GM12878 (cell line): ENCODE measurements at regions not wholly inside any gene's neighbourhood (a gene's known extent, or its start where the extent isn't known, plus 50 kb on each side); places are given as distances from the start of the nearest gene placed in this dataset.

ENCODE experiments used
- ATAC-seq: fragments of 200-7000 bp; cut with Tn5 transposase; 3 replicates; pipeline ENCODE4 v1.9.1; 2020; ENCODE audit warnings: mild to moderate bottlenecking, moderate library complexity
- BruUV-seq: library from RNA; stranded (reverse); fragments of 400-500 nt; replicated peaks from 2 replicates; lab custom pipeline; 2021; lab: Mats Ljungman, UMichigan
- CTCF ChIA-PET: fragments of 300-600 bp; sonication (Branson Sonifier 250); formaldehyde crosslinking; extraction: SDS; loops from one replicate; lab custom pipeline; 2021; ENCODE audit warnings: inconsistent platforms; lab: Yijun Ruan, JAX
- POLR2A ChIA-PET: fragments of 350-600 bp; formaldehyde crosslinking; extraction: SDS; loops from one replicate; lab custom pipeline; 2021; ENCODE audit warnings: inconsistent platforms; lab: Charles Lee
- RAD21 ChIA-PET: fragments of 300-600 bp; sonication (Branson Sonifier 250); formaldehyde crosslinking; loops from one replicate; lab custom pipeline; 2023; ENCODE audit warnings: antibody characterized with exemption; ENCODE audit not compliant: unreplicated experiment; lab: Charles Lee
- SMC1A ChIA-PET: fragments of 300-600 bp; sonication (Branson Sonifier 250); formaldehyde crosslinking; loops from one replicate; lab custom pipeline; 2023; ENCODE audit not compliant: unreplicated experiment, uncharacterized antibody; lab: Charles Lee
- DNase-seq: peaks from one replicate; pipeline ENCODE4 v3.0.0-alpha.2; 2011; ENCODE audit warnings: low read depth, low spot score
- FAIRE-seq: peaks from 3 replicates; lab custom pipeline; 2011; peaks lifted over from hg19 to GRCh38; lab: Jason Lieb, UNC
- H2AFZ ChIP-seq: 2 replicates; pipeline ENCODE4 v1.6.0; 2011; ENCODE audit warnings: low read depth, low read length, control low read depth; ENCODE audit not compliant: control insufficient read depth
- H3K27ac ChIP-seq: 2 replicates; pipeline ENCODE4 v1.5.1; 2011; ENCODE audit warnings: control low read depth; ENCODE audit not compliant: control insufficient read depth, insufficient read depth
- H3K27me3 ChIP-seq, 2 experiments: replicated peaks in 1 of 2; 2 replicates each; pipeline versions ENCODE4 v1.6.0 to v1.6.1; 2011; ENCODE audit warnings: low read length in 1 of 2; ENCODE audit not compliant: control insufficient read depth in 2 of 2, insufficient read depth in 2 of 2
- H3K36me3 ChIP-seq, 2 experiments: 2 replicates each; pipeline ENCODE4 v1.5.1; 2011; ENCODE audit warnings: low read length in 1 of 2; ENCODE audit not compliant: control insufficient read depth in 2 of 2, insufficient read depth in 2 of 2
- H3K4me1 ChIP-seq: 2 replicates; pipeline ENCODE4 v1.6.1; 2011; ENCODE audit warnings: mild to moderate bottlenecking, low read length, moderate library complexity, mixed read lengths; ENCODE audit not compliant: control insufficient read depth, insufficient read depth
- H3K4me2 ChIP-seq: 2 replicates; pipeline ENCODE4 v1.6.0; 2011; ENCODE audit warnings: control low read depth; ENCODE audit not compliant: control insufficient read depth, insufficient read depth
- H3K4me3 ChIP-seq: fragments of 200-600 bp; sonication (generic); 2 replicates; pipeline ENCODE4 v1.5.1; 2016
- H3K79me2 ChIP-seq: 2 replicates; pipeline ENCODE4 v1.6.0; 2011; ENCODE audit warnings: low read length; ENCODE audit not compliant: control insufficient read depth, insufficient read depth
- H3K9ac ChIP-seq: 2 replicates; pipeline ENCODE4 v1.8.0; 2011; ENCODE audit warnings: low read length, control low read depth, mixed read lengths; ENCODE audit not compliant: control insufficient read depth, insufficient read depth
- H3K9me3 ChIP-seq: replicated peaks from 3 replicates; pipeline ENCODE4 v1.5.1; 2011; ENCODE audit warnings: mild to moderate bottlenecking, low read length; ENCODE audit not compliant: control insufficient read depth, insufficient read depth
- H4K20me1 ChIP-seq: 2 replicates; pipeline ENCODE4 v1.6.0; 2011; ENCODE audit not compliant: control insufficient read depth, insufficient read depth
- BHLHE40 ChIP-seq, 2 experiments: fragments of 450-650 bp in 1 of 2; IDR thresholded peaks; 2 replicates each; pipeline ENCODE4 v1.6.1; 2011 to 2017; ENCODE audit warnings: low read depth in 2 of 2, borderline replicate concordance in 1 of 2, improper control_type of control experiment in 1 of 2, low read length in 1 of 2, mild to moderate bottlenecking in 1 of 2
- CREB1 ChIP-seq: IDR thresholded peaks from 2 replicates; pipeline ENCODE4 v1.6.1; 2012; ENCODE audit warnings: low read depth, mild to moderate bottlenecking, inconsistent platforms
- HDGF ChIP-seq: fragments of 450-650 bp; IDR thresholded peaks from 2 replicates; pipeline ENCODE4 v1.6.1; 2016; ENCODE audit warnings: antibody characterized with exemption
- IKZF1 ChIP-seq: fragments of 450-650 bp; conservative IDR thresholded peaks from 2 replicates; pipeline ENCODE4 v1.6.1; 2017; ENCODE audit warnings: antibody characterized with exemption, mild to moderate bottlenecking
- NBN ChIP-seq: fragments of 450-650 bp; IDR thresholded peaks from 2 replicates; pipeline ENCODE4 v1.6.1; 2016
- NFYA ChIP-seq: IDR thresholded peaks from 2 replicates; pipeline ENCODE4 v1.6.1; 2011; ENCODE audit warnings: low read depth, mild to moderate bottlenecking, low read length, improper control_type of control experiment, borderline replicate concordance
- NR2F1 ChIP-seq: fragments of 450-650 bp; conservative IDR thresholded peaks from 2 replicates; pipeline ENCODE4 v1.6.1; 2017; ENCODE audit warnings: mild to moderate bottlenecking
- POLR2AphosphoS5 ChIP-seq: IDR thresholded peaks from 2 replicates; pipeline ENCODE4 v1.6.1; 2011; ENCODE audit warnings: mild to moderate bottlenecking, low read length, inconsistent platforms
- SIN3A ChIP-seq: IDR thresholded peaks from 2 replicates; pipeline ENCODE4 v1.6.1; 2012; ENCODE audit warnings: low read depth, low read length, improper control_type of control experiment
- SMARCA5 ChIP-seq: fragments of 450-650 bp; IDR thresholded peaks from 2 replicates; pipeline ENCODE4 v1.6.1; 2017; ENCODE audit warnings: mild to moderate bottlenecking
- TCF3 ChIP-seq: IDR thresholded peaks from 2 replicates; pipeline ENCODE4 v1.6.1; 2012; ENCODE audit warnings: low read depth, mild to moderate bottlenecking, low read length, borderline replicate concordance; ENCODE audit not compliant: insufficient read depth
- TCF7 ChIP-seq: IDR thresholded peaks from 2 replicates; pipeline ENCODE4 v1.6.1; 2014; ENCODE audit warnings: antibody characterized with exemption, borderline replicate concordance
- WGBS: methylation state at CpG from one replicate; pipeline ENCODE4 v1.1.6; 2016; ENCODE audit warnings: low lambda C conversion rate; ENCODE audit not compliant: insufficient replicate concordance, insufficient coverage; ENCODE audit errors: missing lambda C conversion rate; 5-methylcytosine and 5-hydroxymethylcytosine counted together
- in situ Hi-C: fragments of 300-500 bp; cut with MboI; formaldehyde crosslinking; loops from 9 replicates; pipeline ENCODE4 v1.14.3; 2018; ENCODE audit warnings: mixed read lengths
- intact Hi-C: fragments of 100-400 bp; cut with micrococcal nuclease; formaldehyde crosslinking; loops from one replicate; pipeline ENCODE4 v1.14.2; 2022; ENCODE audit not compliant: unreplicated experiment
- TF ChIP-seq, protein P1 (sequence below): fragments of 450-650 bp; formaldehyde crosslinking; IDR thresholded peaks from 2 replicates; pipeline ENCODE4 v1.4.0; 2020; ENCODE audit warnings: mild to moderate bottlenecking, moderate library complexity
- TF ChIP-seq, protein P2 (sequence below): fragments of 450-650 bp; IDR thresholded peaks from 2 replicates; pipeline ENCODE4 v1.6.1; 2018; ENCODE audit warnings: borderline replicate concordance, mild to moderate bottlenecking; ENCODE audit not compliant: partially characterized antibody
- TF ChIP-seq, protein P3 (sequence below): fragments of 450-650 bp; IDR thresholded peaks from 2 replicates; pipeline ENCODE4 v1.6.1; 2014; ENCODE audit warnings: mild to moderate bottlenecking
- TF ChIP-seq, protein P4 (sequence below): IDR thresholded peaks from 2 replicates; pipeline ENCODE4 v1.6.1; 2012; ENCODE audit warnings: low read depth, low read length, improper control_type of control experiment
- TF ChIP-seq, protein P5 (sequence below): IDR thresholded peaks from 2 replicates; pipeline ENCODE4 v1.6.1; 2011; ENCODE audit warnings: borderline replicate concordance, low read depth, mild to moderate bottlenecking, moderate library complexity, mixed read lengths, low read length; ENCODE audit not compliant: insufficient read depth; ENCODE audit errors: extremely low read length

DNA sequence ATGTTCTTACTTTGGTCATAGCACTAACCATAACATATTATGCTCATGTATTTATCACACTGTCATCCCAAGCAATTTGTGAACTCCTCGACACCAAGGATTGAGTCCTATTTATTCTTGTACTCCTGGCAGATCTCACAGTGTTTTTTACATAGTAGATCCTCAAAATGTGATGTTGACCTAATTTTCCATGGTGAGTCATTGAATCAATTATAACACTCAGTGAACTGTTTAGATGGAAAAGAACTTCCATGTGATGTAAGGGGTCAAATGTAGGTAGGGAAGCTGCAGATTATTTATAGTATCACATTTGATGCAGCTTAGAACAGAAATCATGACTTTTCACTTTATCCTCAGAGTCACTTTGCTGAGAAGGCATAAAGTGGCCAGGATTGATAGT is 281.9 kb upstream of the ADAMTS5 start:
- CTCF ChIA-PET, result no interaction called here
- FAIRE-seq, result no peak
- H3K4me3 ChIP-seq, result no peak overlapping the region
- H3K9me3 ChIP-seq, result no peaks in the 10 kb centered on the region
- ATAC-seq, result no peak
- no peaks in the 10 kb centered on the region for H3K27me3 ChIP-seq
- WGBS, result 0% methylated on average over 1 of the region's 1 CpG
- POLR2A ChIA-PET, result no interaction called here
- BruUV-seq, result no TSS peak
- RAD21 ChIA-PET, result no interaction called here
- H4K20me1 ChIP-seq, result no peaks in the 10 kb centered on the region
- intact Hi-C loops (no loop called here), in situ Hi-C loops (no loop called here)
- SMC1A ChIA-PET, result no interaction called here
- DNase-seq, result no peak
- no peak overlapping the region for H3K27ac ChIP-seq
- no peak overlapping the region for H3K4me2 ChIP-seq
- no peaks in the 10 kb centered on the region for H3K36me3 ChIP-seq
- no peaks in the 10 kb centered on the region for H3K4me1 ChIP-seq
- H3K9ac ChIP-seq, result no peak overlapping the region
- H2AFZ ChIP-seq, result no peak overlapping the region
- TF ChIP-seq, protein P1, sequence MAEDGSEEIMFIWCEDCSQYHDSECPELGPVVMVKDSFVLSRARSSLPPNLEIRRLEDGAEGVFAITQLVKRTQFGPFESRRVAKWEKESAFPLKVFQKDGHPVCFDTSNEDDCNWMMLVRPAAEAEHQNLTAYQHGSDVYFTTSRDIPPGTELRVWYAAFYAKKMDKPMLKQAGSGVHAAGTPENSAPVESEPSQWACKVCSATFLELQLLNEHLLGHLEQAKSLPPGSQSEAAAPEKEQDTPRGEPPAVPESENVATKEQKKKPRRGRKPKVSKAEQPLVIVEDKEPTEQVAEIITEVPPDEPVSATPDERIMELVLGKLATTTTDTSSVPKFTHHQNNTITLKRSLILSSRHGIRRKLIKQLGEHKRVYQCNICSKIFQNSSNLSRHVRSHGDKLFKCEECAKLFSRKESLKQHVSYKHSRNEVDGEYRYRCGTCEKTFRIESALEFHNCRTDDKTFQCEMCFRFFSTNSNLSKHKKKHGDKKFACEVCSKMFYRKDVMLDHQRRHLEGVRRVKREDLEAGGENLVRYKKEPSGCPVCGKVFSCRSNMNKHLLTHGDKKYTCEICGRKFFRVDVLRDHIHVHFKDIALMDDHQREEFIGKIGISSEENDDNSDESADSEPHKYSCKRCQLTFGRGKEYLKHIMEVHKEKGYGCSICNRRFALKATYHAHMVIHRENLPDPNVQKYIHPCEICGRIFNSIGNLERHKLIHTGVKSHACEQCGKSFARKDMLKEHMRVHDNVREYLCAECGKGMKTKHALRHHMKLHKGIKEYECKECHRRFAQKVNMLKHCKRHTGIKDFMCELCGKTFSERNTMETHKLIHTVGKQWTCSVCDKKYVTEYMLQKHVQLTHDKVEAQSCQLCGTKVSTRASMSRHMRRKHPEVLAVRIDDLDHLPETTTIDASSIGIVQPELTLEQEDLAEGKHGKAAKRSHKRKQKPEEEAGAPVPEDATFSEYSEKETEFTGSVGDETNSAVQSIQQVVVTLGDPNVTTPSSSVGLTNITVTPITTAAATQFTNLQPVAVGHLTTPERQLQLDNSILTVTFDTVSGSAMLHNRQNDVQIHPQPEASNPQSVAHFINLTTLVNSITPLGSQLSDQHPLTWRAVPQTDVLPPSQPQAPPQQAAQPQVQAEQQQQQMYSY (CRISPR knock-in tag), result no peak
- TF ChIP-seq, protein P2, sequence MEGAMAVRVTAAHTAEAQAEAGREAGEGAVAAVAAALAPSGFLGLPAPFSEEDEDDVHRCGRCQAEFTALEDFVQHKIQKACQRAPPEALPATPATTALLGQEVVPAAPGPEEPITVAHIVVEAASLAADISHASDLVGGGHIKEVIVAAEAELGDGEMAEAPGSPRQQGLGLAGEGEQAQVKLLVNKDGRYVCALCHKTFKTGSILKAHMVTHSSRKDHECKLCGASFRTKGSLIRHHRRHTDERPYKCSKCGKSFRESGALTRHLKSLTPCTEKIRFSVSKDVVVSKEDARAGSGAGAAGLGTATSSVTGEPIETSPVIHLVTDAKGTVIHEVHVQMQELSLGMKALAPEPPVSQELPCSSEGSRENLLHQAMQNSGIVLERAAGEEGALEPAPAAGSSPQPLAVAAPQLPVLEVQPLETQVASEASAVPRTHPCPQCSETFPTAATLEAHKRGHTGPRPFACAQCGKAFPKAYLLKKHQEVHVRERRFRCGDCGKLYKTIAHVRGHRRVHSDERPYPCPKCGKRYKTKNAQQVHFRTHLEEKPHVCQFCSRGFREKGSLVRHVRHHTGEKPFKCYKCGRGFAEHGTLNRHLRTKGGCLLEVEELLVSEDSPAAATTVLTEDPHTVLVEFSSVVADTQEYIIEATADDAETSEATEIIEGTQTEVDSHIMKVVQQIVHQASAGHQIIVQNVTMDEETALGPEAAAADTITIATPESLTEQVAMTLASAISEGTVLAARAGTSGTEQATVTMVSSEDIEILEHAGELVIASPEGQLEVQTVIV, result no peak
- TF ChIP-seq HDGF, result no peak
- no peak for TF ChIP-seq NBN
- no peak for TF ChIP-seq BHLHE40 (IDR thresholded peaks at IDR 0.05; ENCODE audit: borderline replicate concordance in 1 of 2, low read depth in 2 of 2, low read length in 1 of 2)
- no peak for TF ChIP-seq POLR2AphosphoS5
- no peak for TF ChIP-seq SMARCA5
- TF ChIP-seq CREB1, result no peak
- no peak for TF ChIP-seq NR2F1
- no peak for TF ChIP-seq TCF7
- TF ChIP-seq, protein P3, sequence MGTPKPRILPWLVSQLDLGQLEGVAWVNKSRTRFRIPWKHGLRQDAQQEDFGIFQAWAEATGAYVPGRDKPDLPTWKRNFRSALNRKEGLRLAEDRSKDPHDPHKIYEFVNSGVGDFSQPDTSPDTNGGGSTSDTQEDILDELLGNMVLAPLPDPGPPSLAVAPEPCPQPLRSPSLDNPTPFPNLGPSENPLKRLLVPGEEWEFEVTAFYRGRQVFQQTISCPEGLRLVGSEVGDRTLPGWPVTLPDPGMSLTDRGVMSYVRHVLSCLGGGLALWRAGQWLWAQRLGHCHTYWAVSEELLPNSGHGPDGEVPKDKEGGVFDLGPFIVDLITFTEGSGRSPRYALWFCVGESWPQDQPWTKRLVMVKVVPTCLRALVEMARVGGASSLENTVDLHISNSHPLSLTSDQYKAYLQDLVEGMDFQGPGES, result no peak
- no peak for TF ChIP-seq NFYA
- TF ChIP-seq IKZF1, result no peak
- TF ChIP-seq TCF3, result no peak
- TF ChIP-seq, protein P4, sequence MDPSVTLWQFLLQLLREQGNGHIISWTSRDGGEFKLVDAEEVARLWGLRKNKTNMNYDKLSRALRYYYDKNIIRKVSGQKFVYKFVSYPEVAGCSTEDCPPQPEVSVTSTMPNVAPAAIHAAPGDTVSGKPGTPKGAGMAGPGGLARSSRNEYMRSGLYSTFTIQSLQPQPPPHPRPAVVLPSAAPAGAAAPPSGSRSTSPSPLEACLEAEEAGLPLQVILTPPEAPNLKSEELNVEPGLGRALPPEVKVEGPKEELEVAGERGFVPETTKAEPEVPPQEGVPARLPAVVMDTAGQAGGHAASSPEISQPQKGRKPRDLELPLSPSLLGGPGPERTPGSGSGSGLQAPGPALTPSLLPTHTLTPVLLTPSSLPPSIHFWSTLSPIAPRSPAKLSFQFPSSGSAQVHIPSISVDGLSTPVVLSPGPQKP, result no peak
- no peak for TF ChIP-seq SIN3A
- TF ChIP-seq, protein P5, sequence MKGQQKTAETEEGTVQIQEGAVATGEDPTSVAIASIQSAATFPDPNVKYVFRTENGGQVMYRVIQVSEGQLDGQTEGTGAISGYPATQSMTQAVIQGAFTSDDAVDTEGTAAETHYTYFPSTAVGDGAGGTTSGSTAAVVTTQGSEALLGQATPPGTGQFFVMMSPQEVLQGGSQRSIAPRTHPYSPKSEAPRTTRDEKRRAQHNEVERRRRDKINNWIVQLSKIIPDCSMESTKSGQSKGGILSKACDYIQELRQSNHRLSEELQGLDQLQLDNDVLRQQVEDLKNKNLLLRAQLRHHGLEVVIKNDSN, result no peak
- H3K79me2 ChIP-seq, result no peaks in the 10 kb centered on the region
